Esophagus muscularis mucosa (tissue), 4 donors: ENCODE measurements at regions not wholly inside any gene's neighbourhood (a gene's known extent, or its start where the extent isn't known, plus 50 kb on each side); places are given as distances from the start of the nearest gene placed in this dataset.

Experiments used
- DNase-seq: peaks from one replicate; pipeline ENCODE4 v3.0.0-alpha.2; 2017; ENCODE audit errors: extremely low spot score
- H3K27ac ChIP-seq, 4 donors: fragments of 200-600 bp; sonication (generic); replicated peaks in 1 of 4; 1 replicate in 3 of 4; 2 replicates in 1 of 4; pipeline ENCODE4 v1.5.1; 2016 to 2019; ENCODE audit warnings: mild to moderate bottlenecking in 1 of 4
- H3K27me3 ChIP-seq, 4 donors: fragments of 200-600 bp; sonication (generic); one replicate each; pipeline versions ENCODE4 v1.5.1 to v1.6.0; 2016 to 2019
- H3K36me3 ChIP-seq, 4 donors: fragments of 200-600 bp; sonication (generic); one replicate each; pipeline ENCODE4 v1.5.1; 2016 to 2019
- H3K4me1 ChIP-seq, 4 donors: fragments of 200-600 bp; sonication (generic); one replicate each; pipeline ENCODE4 v1.5.1; 2016 to 2019
- H3K4me3 ChIP-seq, 4 donors: fragments of 200-600 bp; sonication (generic); 1 replicate in 2 of 4; 2 replicates in 2 of 4; pipeline ENCODE4 v1.5.1; 2016 to 2019; ENCODE audit warnings: mild to moderate bottlenecking in 4 of 4, moderate library complexity in 1 of 4
- H3K9me3 ChIP-seq, 4 donors: fragments of 200-600 bp; sonication (generic); 1 replicate in 3 of 4; 2 replicates in 1 of 4; pipeline ENCODE4 v1.5.1; 2016 to 2019
- EP300 ChIP-seq: sonication (generic); formaldehyde crosslinking; IDR thresholded peaks from one replicate; pipeline ENCODE4 v1.6.1; 2017; ENCODE audit warnings: antibody characterized with exemption
- POLR2A ChIP-seq: fragments of 450-650 bp; IDR thresholded peaks from one replicate; pipeline ENCODE4 v1.6.1; 2017; ENCODE audit warnings: antibody characterized with exemption, moderate library complexity, mild to moderate bottlenecking, low read depth
- POLR2AphosphoS5 ChIP-seq, 2 donors: sonication (generic); formaldehyde crosslinking; IDR thresholded peaks; one replicate each; pipeline ENCODE4 v1.6.1; 2017; ENCODE audit warnings: antibody characterized with exemption in 2 of 2
- WGBS: methylation state at CpG from one replicate; pipeline ENCODE4 v1.1.5; 2018; 5-methylcytosine and 5-hydroxymethylcytosine counted together
- intact Hi-C: fragments of 100-400 bp; cut with DNase I; formaldehyde crosslinking; loops from one replicate; pipeline ENCODE4 v1.15.1; 2023
- TF ChIP-seq, protein P1 (sequence below), 3 experiments: fragments of 200-600 bp in 2 of 3; fragments of 450-650 bp in 1 of 3; sonication (generic) in 2 of 3; IDR thresholded peaks; one replicate each; pipeline ENCODE4 v1.5.1; 2017 to 2019; ENCODE audit warnings: antibody characterized with exemption in 3 of 3, mild to moderate bottlenecking in 2 of 3, moderate library complexity in 1 of 3

- intact Hi-C loops, result no loop called here
- Histone ChIP-seq H3K4me1 (peaks cover 4 to 16% (median 12%) of the 10 kb centered on the region in 4 donors), H3K27ac (no peak overlapping the region), H3K27me3 (no peaks in the 10 kb centered on the region), H3K9me3 (peaks cover 0 to 4% (median 2%) of the 10 kb centered on the region in 4 donors), H3K4me3 (no peak overlapping the region), H3K36me3 (no peaks in the 10 kb centered on the region)
- no peak for DNase-seq
- TF ChIP-seq, protein P1, sequence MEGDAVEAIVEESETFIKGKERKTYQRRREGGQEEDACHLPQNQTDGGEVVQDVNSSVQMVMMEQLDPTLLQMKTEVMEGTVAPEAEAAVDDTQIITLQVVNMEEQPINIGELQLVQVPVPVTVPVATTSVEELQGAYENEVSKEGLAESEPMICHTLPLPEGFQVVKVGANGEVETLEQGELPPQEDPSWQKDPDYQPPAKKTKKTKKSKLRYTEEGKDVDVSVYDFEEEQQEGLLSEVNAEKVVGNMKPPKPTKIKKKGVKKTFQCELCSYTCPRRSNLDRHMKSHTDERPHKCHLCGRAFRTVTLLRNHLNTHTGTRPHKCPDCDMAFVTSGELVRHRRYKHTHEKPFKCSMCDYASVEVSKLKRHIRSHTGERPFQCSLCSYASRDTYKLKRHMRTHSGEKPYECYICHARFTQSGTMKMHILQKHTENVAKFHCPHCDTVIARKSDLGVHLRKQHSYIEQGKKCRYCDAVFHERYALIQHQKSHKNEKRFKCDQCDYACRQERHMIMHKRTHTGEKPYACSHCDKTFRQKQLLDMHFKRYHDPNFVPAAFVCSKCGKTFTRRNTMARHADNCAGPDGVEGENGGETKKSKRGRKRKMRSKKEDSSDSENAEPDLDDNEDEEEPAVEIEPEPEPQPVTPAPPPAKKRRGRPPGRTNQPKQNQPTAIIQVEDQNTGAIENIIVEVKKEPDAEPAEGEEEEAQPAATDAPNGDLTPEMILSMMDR (IDR thresholded peaks at IDR 0.05), result no peak
- 86% methylated on average over 4 of the region's 4 CpGs for WGBS
Measured at GRCh38 chr2:65598264-65598663, 165.9 kb upstream of the SPRED2 start.

GRCh38 chr2:65595630-65596029 is 163.2 kb upstream of the SPRED2 start:
- H3K27me3 ChIP-seq, result no peaks in the 10 kb centered on the region
- no peak overlapping the region for H3K27ac ChIP-seq
- peaks cover 0 to under 1% (median 0%) of the 10 kb centered on the region in 4 donors for H3K4me1 ChIP-seq
- intact Hi-C loops, result no loop called here
- TF ChIP-seq EP300 (no peak), POLR2AphosphoS5 (IDR thresholded peaks at IDR 0.05) (no peak), POLR2A (no peak)
- TF ChIP-seq, protein P1 (IDR thresholded peaks at IDR 0.05), result no peak
- H3K9me3 ChIP-seq, result peaks cover 0 to 4% (median 2%) of the 10 kb centered on the region in 4 donors
- no peak overlapping the region for H3K4me3 ChIP-seq
- H3K36me3 ChIP-seq, result no peaks in the 10 kb centered on the region
- DNase-seq, result peak; percentile 26

DNA sequence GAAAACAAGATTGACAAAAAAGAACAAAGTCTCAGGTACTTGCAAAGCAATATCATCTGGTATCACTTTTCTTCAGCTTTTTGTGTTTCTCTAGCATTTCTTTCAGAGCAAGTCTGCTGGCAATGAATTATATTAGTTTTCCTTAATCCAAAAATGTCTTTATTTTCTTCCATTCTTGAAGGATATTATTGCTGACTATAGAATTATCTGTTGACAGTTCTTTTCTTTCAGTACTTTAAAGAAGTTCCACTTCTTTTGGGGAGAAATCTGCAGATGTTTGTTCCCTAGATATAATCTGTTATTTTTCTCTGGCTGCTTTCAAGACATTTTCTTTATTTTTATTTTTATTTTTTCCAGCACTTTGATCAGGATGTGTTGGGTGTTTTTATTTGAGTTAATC is 161.8 kb upstream of the SPRED2 start:
- Histone ChIP-seq H3K4me1 (no peaks in the 10 kb centered on the region), H3K27ac (no peak overlapping the region), H3K36me3 (no peaks in the 10 kb centered on the region), H3K4me3 (no peak overlapping the region), H3K9me3 (peaks cover 0 to 4% (median 2%) of the 10 kb centered on the region in 4 donors), H3K27me3 (no peaks in the 10 kb centered on the region)
- intact Hi-C loops, result no loop called here
- DNase-seq, result no peak
- TF ChIP-seq POLR2AphosphoS5 (IDR thresholded peaks at IDR 0.05) (no peak), POLR2A (no peak), EP300 (no peak)
- TF ChIP-seq, protein P1 (IDR thresholded peaks at IDR 0.05), result no peak

- no peak for DNase-seq
- Histone ChIP-seq H3K27ac (no peak overlapping the region), H3K4me3 (no peak overlapping the region), H3K27me3 (no peaks in the 10 kb centered on the region), H3K36me3 (no peaks in the 10 kb centered on the region), H3K9me3 (peaks cover 0 to 14% (median 2%) of the 10 kb centered on the region in 4 donors), H3K4me1 (no peaks in the 10 kb centered on the region)
- intact Hi-C loops, result no loop called here
- TF ChIP-seq, protein P1 (IDR thresholded peaks at IDR 0.05), result no peak
- TF ChIP-seq EP300, result no peak
- TF ChIP-seq POLR2A, result no peak
- no peak for TF ChIP-seq POLR2AphosphoS5 (IDR thresholded peaks at IDR 0.05)
- WGBS, result 73% methylated on average over 2 of the region's 2 CpGs
Measured at GRCh38 chr2:65589667-65590066, 157.3 kb upstream of the SPRED2 start.

DNA sequence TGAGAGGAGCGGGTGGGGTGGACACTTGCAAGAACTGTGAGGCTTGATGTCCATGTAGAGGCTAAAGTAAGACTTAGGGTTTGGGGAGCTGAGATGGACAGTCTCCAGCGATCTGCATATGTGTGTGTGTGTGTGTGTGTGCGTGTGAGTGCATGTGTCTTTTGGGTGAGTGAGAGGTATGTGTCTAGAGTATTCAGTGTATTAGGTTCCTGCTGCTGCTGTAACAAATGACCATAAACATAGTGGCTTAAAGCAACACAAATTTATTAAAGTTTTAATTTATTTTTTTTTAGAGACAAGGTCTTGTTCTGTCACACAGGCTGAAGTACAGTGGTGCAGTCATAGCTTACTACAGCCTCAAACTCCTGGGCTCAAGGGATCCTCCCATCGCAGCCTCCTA is 155.4 kb upstream of the SPRED2 start:
- no peak overlapping the region for H3K27ac ChIP-seq
- H3K4me1 ChIP-seq, result no peaks in the 10 kb centered on the region
- H3K4me3 ChIP-seq, result no peak overlapping the region
- intact Hi-C loops, result no loop called here
- no peaks in the 10 kb centered on the region for H3K27me3 ChIP-seq
- TF ChIP-seq EP300 (no peak), POLR2A (no peak)
- H3K36me3 ChIP-seq, result no peaks in the 10 kb centered on the region
- DNase-seq, result no peak
- 95% methylated on average over 4 of the region's 4 CpGs for WGBS
- peaks cover 0 to 11% (median 0%) of the 10 kb centered on the region in 4 donors for H3K9me3 ChIP-seq
